Activated CD8-positive, alpha-beta memory T cell treated with anti-CD3 and anti-CD28 coated beads, Interleukin-2, amount 50 U/mL, for 48 hours (primary cell): ENCODE measurements at regions not wholly inside any gene's neighbourhood (a gene's known extent, or its start where the extent isn't known, plus 50 kb on each side); places are given as distances from the start of the nearest gene placed in this dataset.
"Not testable (repeated sequence)": the region's sequence is repeated elsewhere in the genome, so short reads cannot be mapped to it uniquely, and the experiment has no call there.

Source experiments
- DNase-seq: peaks from one replicate; pipeline ENCODE4 v3.0.0-alpha.2; 2020

- DNase-seq = no peak
Observed at GRCh38 chr16:35102780-35103403, 1643.5 kb downstream of the TP53TG3F start.

- DNase-seq = not testable (repeated sequence)
Observed at GRCh38 chr16:35111772-35112171, 1652.4 kb downstream of the TP53TG3F start.

- DNase-seq = no peak
Observed at GRCh38 chr16:35131429-35131828, 1672.0 kb downstream of the TP53TG3F start.

GRCh38 chr16:35134471-35134870 lies 1675.1 kb downstream of the TP53TG3F start:
- no peak for DNase-seq

GRCh38 chr16:35140293-35140986 lies 1681.0 kb downstream of the TP53TG3F start:
- no peak for DNase-seq

- DNase-seq = no peak
Observed at GRCh38 chr16:35141303-35141702, 1681.9 kb downstream of the TP53TG3F start.

GRCh38 chr16:35142147-35142808 lies 1682.9 kb downstream of the TP53TG3F start:
- no peak for DNase-seq

GRCh38 chr16:35142809-35143192 lies 1683.4 kb downstream of the TP53TG3F start:
- no peak for DNase-seq

- DNase-seq = no peak
Observed at GRCh38 chr16:35144212-35144932, 1685.0 kb downstream of the TP53TG3F start.

GRCh38 chr16:35146031-35146710 lies 1686.8 kb downstream of the TP53TG3F start:
- DNase-seq = no peak

- no peak for DNase-seq
Observed at GRCh38 chr16:35146723-35147458, 1687.5 kb downstream of the TP53TG3F start.

- no peak for DNase-seq
Observed at GRCh38 chr16:35147556-35148504, 1688.4 kb downstream of the TP53TG3F start.

- DNase-seq = no peak
Observed at GRCh38 chr16:35148748-35149147, 1689.3 kb downstream of the TP53TG3F start.

GRCh38 chr16:35149550-35149949 lies 1690.1 kb downstream of the TP53TG3F start:
- DNase-seq = no peak

- no peak for DNase-seq
Observed at GRCh38 chr16:35150805-35151312, 1691.4 kb downstream of the TP53TG3F start.

- DNase-seq = no peak
Observed at GRCh38 chr16:35152067-35152627, 1692.7 kb downstream of the TP53TG3F start.

GRCh38 chr16:35154627-35155026 lies 1695.2 kb downstream of the TP53TG3F start:
- no peak for DNase-seq

GRCh38 chr16:35157549-35157948 lies 1698.1 kb downstream of the TP53TG3F start:
- not testable (repeated sequence) for DNase-seq

- DNase-seq = not testable (repeated sequence)
Observed at GRCh38 chr16:35169324-35169723, 1709.9 kb downstream of the TP53TG3F start.

- DNase-seq = not testable (repeated sequence)
Observed at GRCh38 chr16:35170061-35170460, 1710.6 kb downstream of the TP53TG3F start.
